Choroid plexus epithelial cell (primary cell): ENCODE measurements at regions not wholly inside any gene's neighbourhood (a gene's known extent, or its start where the extent isn't known, plus 50 kb on each side); places are given as distances from the start of the nearest gene placed in this dataset.

Source experiments
- DNase-seq: peaks from one replicate; pipeline ENCODE4 v3.0.0-alpha.2; 2010; ENCODE audit warnings: low read depth
- H3K4me3 ChIP-seq: 2 replicates; pipeline ENCODE4 v1.5.1; 2011; ENCODE audit warnings: low read depth, mild to moderate bottlenecking, control low read depth, low read length, moderate library complexity
- TF ChIP-seq, protein P1 (sequence below): conservative IDR thresholded peaks from 2 replicates; pipeline ENCODE4 v1.5.1; 2011; ENCODE audit warnings: low read depth, mild to moderate bottlenecking, control low read depth, inconsistent platforms, low read length, moderate library complexity

DNA sequence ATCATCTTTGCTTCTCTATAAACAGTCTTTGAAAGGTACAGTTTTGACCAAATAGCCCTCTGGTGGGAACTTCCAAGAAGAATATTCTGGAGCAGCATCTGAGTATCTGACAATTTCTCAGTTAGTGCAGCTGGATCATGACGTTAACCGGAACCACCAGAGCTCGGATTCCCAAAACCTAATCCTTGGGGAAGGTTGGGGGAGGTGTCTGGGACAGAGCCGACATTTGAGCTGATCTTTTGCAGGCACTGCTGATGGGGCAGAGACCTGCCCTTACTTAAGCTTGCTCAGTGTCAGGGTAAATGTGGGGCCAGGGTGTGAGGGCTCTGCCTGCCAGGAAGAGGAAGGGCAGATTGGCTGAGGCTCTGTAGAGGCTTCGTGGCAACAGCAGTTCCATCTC, 416.6 kb downstream of the DHX35 start:
- TF ChIP-seq, protein P1, sequence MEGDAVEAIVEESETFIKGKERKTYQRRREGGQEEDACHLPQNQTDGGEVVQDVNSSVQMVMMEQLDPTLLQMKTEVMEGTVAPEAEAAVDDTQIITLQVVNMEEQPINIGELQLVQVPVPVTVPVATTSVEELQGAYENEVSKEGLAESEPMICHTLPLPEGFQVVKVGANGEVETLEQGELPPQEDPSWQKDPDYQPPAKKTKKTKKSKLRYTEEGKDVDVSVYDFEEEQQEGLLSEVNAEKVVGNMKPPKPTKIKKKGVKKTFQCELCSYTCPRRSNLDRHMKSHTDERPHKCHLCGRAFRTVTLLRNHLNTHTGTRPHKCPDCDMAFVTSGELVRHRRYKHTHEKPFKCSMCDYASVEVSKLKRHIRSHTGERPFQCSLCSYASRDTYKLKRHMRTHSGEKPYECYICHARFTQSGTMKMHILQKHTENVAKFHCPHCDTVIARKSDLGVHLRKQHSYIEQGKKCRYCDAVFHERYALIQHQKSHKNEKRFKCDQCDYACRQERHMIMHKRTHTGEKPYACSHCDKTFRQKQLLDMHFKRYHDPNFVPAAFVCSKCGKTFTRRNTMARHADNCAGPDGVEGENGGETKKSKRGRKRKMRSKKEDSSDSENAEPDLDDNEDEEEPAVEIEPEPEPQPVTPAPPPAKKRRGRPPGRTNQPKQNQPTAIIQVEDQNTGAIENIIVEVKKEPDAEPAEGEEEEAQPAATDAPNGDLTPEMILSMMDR: no peak
- no peak for DNase-seq
- H3K4me3 ChIP-seq: no peak overlapping the region

- no peak overlapping the region for H3K4me3 ChIP-seq
- DNase-seq: no peak
- TF ChIP-seq, protein P1: no peak
Measured at GRCh38 chr20:39376788-39377187, 414.6 kb downstream of the DHX35 start.

DNA sequence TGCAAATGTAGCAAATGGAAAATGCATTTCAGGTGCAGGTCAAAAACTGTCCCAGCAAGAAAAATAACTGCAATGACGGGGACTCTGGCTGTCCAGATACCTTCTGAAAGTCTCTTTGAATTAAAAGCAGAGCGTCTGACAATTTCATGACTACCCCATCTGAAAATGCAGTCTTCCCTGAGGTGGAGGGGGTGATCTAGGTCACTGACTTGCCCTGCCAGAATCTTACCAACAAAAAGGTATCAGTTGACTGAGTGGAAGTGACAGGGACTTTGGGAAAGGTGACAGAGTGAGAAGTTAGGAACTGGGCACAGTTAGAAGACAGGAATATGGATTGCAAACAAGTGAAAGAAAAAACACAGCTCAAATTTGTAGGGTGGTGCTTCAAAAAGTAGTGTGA, 402.2 kb downstream of the DHX35 start:
- H3K4me3 ChIP-seq: no peak overlapping the region
- DNase-seq: no peak
- TF ChIP-seq, protein P1: no peak

DNA sequence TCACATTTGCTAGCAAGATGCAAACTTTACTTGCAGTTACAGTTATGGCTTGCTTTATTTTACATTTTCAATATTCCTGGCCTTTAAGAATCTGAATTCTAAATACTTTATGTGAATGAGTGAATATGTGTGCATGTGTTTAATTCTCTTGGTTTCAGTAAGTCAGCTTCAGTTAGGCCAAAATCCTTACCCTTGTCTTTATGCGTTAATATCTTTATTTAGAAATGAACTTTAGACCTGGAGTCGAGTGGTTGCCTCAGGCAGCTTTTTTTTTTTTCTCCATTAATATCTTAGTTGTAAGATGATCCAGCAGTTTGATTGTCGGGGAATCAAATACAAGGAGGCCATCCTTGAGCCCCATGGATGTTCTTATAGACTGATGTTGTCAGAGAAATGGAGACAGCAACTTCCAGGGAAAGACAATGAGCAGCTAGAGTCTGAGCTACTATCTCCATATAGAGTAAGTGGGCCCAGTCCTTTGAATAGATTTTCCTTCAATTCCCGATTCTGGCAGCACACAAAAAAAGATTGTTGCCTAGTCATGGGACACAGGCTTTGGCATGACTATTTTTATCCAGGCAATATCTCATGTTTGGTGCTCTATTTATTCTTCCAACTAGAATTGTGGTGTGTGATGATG, 398.0 kb downstream of the DHX35 start:
- TF ChIP-seq, protein P1: no peak
- DNase-seq: no peak

GRCh38 chr20:39358052-39358451, 395.9 kb downstream of the DHX35 start:
- DNase-seq: no peak
- TF ChIP-seq, protein P1: no peak
- no peak overlapping the region for H3K4me3 ChIP-seq

More for the DNA sequence above, 398.0 kb downstream of the DHX35 start:
- no peak overlapping the region for H3K4me3 ChIP-seq

- DNase-seq: no peak
- H3K4me3 ChIP-seq: no peak overlapping the region
- TF ChIP-seq, protein P1: no peak
Measured at GRCh38 chr20:39356908-39357307, 394.8 kb downstream of the DHX35 start.

DNA sequence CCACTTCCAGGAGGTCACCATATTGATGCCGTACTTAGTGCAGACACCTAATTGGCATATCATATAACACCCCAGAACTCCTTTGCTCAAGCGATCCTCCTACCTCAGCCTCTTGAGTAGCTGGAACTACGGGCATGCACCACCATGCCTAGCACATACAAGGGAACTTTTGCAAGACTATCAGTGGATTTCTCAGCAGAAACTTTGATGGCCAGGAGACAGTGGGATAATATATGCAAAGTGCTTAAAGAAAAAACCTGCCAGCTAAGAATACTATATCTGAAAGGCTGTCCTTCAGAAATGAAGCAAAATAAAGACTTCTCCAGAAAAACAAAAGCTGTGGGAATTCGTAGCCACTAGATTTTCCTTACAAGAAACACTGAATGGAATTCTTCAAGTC, 387.1 kb downstream of the DHX35 start:
- TF ChIP-seq, protein P1: no peak
- H3K4me3 ChIP-seq: no peak overlapping the region
- DNase-seq: no peak
